Left colon (tissue), 2 donors: ENCODE measurements at regions not wholly inside any gene's neighbourhood (a gene's known extent, or its start where the extent isn't known, plus 50 kb on each side); places are given as distances from the start of the nearest gene placed in this dataset.

ENCODE experiments used
- ATAC-seq: fragments of 200-7000 bp; cut with Tn5 transposase; one replicate; pipeline ENCODE4 v1.9.1; 2020; ENCODE audit warnings: mild to moderate bottlenecking, moderate library complexity
- DNase-seq, 2 donors: peaks; one replicate each; pipeline ENCODE4 v3.0.0-alpha.2; 2020
- intact Hi-C, 2 donors: fragments of 100-400 bp; cut with DNase I in 1 of 2; cut with micrococcal nuclease in 1 of 2; formaldehyde crosslinking; loops; one replicate each; pipeline versions ENCODE4 v1.11.2 to v1.14.0; 2022; cut with DNase I, micrococcal nuclease
- donor health status: DM: no; HTN: no; CAD: no.
- donor health status: DM: yes; HTN: yes; CAD: no.

GRCh38 chr2:33848486-33848885 lies 249.4 kb upstream of the FAM98A start:
- ATAC-seq (no peak), DNase-seq (no peak)
- intact Hi-C loops, result no loop called here

DNA sequence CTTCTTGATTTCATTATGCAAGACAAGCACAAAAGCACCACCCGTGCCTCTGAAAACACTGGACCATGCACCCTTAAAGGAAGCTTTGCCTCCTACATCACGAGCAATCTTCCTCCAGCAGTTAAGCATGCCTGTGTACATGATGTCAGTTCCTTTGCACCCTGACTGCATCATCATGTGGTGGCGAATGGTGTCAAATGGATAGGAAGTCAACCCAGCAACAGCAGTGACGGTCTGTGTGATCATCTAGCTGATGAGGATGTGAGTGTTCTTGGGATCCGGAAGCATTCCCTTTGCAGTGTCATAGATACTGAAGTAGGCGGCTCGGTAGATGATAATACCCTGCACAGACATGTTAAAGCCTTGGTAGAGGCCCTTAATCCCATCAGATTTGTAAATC lies 240.7 kb upstream of the FAM98A start:
- intact Hi-C loops, result no loop called here
- ATAC-seq (no peak), DNase-seq (no peak)

DNA sequence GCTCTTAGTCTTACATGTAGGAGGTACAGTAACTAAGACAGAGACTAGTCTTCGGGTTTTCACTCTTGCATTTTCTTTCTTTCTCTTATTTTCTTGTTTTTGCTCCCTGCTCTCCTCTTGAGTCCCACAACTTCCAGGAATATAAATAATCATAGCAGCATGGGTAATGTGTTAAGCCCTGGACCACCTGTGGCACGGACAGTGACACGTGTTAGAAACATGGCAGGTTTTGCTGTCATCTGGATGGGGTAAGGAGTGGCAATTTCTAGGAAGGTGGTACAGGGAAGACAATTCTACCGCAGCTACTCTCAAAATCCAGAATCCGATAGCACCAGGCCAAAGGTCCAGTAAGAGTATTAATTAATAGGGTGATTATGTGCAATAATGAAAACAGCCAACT lies 237.5 kb upstream of the FAM98A start:
- ATAC-seq (no peak), DNase-seq (no peak)
- intact Hi-C loops, result no loop called here

GRCh38 chr2:33835911-33836310 lies 236.8 kb upstream of the FAM98A start:
- intact Hi-C loops, result no loop called here
- ATAC-seq (no peak), DNase-seq (no peak)

GRCh38 chr2:33822964-33823363 lies 223.9 kb upstream of the FAM98A start:
- ATAC-seq (no peak), DNase-seq (no peak)
- intact Hi-C loops, result no loop called here

DNA sequence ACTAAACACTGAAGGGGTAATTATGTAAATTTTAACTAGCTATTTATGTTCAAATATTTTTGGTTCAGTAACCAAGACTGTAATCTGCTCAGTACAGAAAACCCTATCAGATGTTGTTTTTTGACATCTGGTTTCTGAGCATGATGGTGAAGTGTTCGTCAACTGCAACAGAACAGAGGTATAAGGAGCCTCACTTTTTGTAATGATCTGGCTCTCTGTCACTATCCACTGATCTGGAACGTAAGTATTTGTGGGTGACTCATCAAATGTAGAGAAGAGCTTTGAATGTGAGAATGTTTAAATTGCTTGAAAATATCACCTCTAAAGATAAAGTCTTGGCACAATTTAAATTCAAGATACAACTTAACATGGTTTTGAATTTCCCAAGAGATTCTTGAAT lies 213.6 kb upstream of the FAM98A start:
- intact Hi-C loops, result no loop called here
- DNase-seq (no peak), ATAC-seq (no peak)

GRCh38 chr2:33810046-33810835 lies 211.1 kb upstream of the FAM98A start:
- ATAC-seq (no peak), DNase-seq (no peak)
- intact Hi-C loops, result no loop called here

DNA sequence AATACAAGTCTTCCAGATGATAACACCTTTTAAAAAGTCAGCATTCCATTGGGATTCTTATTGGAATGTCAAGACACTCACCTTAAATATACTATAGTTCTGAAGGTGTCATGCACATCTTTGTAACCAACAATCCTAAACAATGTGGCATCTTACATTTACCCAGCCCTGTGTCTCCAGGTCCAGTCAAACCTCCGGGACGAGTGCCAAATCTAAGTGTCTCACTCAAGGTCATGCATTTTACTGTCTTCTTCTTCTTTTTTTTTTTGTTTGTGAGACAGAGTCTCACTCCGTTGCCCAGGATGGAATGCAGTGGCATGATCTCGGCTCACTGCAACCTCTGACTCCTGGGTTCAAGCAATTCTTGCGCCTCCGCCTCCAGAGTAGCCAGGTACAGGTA lies 206.9 kb upstream of the FAM98A start:
- DNase-seq, result no peak
- intact Hi-C loops, result no loop called here
- ATAC-seq, result no peak

GRCh38 chr2:33804155-33804554 lies 205.1 kb upstream of the FAM98A start:
- ATAC-seq, result no peak
- no peak for DNase-seq
- intact Hi-C loops, result no loop called here

DNA sequence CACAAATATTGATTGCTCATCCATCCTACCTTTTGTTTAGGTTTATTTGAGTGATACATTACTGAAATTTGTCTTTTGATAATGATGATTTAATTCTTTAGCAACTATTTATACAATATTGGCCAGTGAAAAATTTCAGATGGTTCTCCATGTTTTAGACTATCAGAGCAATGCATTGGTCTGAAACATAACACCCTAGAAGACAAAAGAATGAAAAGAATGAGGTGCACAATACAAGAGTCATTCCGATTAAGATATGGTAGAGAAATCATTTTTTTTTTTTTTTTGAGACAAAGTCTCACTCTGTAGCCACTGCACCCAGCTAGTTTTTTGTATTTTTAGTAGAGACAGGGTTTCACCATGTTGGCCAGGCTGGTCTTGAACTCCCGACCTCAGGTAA lies 197.4 kb upstream of the FAM98A start:
- DNase-seq, result no peak
- intact Hi-C loops, result no loop called here
- ATAC-seq, result no peak

DNA sequence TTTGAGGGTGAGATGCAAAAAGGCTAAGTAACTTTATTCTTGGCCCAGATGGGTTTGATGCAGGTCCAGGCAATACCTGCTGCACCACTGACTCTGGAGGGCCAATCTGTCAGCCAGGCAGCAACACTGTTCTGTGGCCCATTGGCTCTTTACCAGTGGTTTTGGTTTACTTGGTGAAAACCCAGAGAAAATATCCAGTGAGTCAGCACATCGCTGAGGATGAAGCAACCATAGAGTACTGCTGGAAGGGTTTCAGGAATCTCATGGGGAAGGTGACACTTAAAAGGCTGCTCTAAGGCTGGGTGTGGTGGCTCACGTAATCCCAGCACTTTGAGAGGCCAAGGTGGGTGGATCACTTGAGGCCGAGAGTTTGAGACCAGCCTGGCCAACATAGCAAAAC lies 192.5 kb upstream of the FAM98A start:
- ATAC-seq (no peak), DNase-seq (no peak)
- intact Hi-C loops, result no loop called here

DNA sequence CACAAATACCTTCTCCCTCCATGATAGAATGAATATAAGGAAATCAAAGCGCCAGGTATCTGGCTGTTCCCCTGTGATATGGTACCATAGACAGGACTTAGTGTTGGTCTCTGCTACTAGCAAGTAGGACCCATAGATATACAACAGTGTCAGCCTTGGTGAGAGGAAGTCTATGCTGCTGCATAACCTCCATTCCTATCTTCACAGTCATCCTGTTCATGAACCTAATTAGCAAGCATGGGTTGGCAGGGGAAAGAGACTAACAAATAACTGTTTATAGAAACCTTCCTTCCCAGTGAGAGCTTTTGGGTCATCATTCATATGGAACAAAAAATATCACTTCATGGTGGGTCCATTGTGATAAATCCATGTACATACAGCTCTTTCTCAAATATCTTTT lies 188.9 kb upstream of the FAM98A start:
- DNase-seq (no peak), ATAC-seq (no peak)
- intact Hi-C loops, result no loop called here

DNA sequence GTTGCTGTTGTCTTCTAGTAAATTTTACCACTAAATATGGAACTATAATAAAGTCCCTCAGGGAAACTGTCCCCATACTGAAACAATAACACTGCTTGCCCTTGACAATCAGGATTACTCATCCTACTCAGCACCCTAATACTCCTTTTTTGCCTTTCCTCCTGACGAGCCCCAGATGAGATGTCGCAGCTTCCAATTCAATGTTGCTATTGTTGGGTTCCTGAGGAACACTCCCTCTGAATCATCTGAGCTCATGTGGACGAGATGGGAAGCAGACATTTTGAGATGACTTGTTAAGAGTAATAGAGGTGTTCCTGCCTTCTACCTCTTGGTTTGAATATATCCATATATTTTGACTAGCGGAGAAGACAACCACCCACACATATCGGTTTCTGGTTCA lies 187.8 kb upstream of the FAM98A start:
- ATAC-seq, result no peak
- no peak for DNase-seq
- intact Hi-C loops, result no loop called here

- intact Hi-C loops, result no loop called here
- DNase-seq (no peak), ATAC-seq (no peak)
Measured at GRCh38 chr2:33785201-33786106, 186.4 kb upstream of the FAM98A start.

DNA sequence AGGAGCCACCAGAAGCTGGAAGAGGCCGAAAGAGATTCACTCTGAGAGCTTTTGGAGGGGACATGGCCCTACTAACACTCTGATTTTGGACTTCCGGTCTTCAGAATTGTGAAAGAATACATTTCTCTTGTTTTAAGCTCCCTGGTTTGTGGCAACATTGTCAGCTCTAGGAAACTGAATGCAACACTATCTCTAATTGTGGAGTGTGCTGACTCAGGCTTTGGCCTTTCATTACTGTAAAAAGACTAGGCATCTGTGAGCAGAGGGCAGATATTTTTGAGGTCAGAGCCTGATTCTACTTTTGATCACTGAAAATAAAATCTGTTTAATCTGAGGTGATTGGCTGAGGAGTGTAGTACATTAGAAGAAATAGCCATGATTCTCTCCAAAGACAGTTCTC lies 185.4 kb upstream of the FAM98A start:
- no peak for ATAC-seq
- DNase-seq, result no peak
- intact Hi-C loops, result no loop called here

DNA sequence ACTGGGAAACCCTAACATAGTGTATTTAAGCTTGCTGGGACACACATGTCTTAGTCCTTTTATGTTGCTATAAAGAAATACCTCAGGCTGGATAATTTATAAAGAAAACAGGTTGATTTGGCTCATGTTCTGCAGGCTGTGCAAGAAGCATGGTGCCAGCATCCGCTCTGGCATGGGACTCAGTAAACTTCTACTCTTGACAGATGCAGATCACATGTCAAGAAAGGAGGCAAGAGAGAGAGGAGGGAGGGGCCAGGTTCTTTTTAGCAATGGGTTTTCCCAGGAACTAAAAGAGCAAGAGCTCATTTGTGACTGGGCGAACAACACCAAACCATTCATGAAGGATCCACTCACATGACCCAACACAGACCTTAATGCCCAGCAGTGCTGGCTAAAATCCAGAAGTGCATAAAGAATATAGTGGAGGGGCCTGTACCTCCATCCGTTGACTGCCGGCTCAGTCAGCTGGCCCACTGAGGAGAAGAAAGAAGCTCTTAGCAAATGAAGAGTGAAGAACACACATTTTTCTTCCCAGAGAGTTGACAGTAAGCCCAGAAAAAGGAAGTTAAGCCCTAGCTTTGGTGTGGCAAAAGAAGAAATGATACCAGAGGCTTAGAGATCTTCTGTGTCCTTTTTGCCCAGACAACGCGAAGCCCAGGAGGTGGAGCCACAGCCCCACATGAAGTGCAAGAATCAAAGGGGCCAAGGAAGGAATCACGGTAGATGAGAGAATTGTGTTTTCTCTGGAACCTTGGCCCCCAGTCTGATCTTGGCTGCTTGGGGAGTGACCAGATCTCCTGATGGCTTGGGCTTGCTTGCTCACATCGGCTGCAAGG lies 183.5 kb upstream of the FAM98A start:
- ATAC-seq (no peak), DNase-seq (no peak)
- intact Hi-C loops, result no loop called here

- DNase-seq (no peak), ATAC-seq (no peak)
- intact Hi-C loops, result no loop called here
Measured at GRCh38 chr2:33777786-33778185, 178.7 kb upstream of the FAM98A start.

DNA sequence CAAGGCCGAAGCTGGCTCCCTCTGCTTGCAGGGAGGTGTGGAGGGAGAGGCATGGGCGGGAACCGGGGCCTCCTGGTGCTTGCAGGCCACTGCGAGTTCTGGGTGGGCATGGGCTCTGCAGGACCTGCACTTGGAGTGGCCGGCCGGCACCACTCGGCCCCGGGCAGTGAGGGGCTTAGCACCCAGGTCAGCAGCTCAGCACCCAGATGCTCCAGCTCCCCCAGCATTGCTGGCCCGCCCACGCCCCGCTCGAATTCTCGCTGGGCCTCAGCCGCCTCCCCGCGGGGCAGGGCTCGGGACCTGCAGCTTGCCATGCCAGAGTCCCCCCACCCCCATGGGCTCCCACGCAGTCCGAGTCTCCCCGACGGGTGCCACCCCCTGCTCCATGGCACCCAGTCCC lies 176.2 kb upstream of the FAM98A start:
- no peak for ATAC-seq
- intact Hi-C loops, result no loop called here
- no peak for DNase-seq

DNA sequence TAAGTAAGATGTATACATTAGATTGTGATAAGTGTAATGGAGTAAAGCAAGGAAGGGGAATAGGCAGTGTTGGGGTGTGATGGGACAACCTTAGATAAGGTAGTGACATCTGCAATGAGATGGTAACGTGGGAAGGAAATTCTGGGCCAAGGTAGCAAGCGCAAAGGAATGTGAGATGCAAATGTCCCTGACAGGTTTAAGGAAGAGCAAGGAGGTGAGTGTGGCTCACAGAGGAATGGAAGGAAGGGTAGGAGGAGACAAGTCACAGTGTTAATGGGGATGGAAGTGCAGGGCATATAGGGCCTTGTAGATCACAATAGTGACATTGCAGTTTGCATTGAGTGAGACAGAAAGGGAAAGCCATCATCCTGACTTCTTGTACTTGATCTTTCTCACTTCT lies 170.9 kb upstream of the FAM98A start:
- no peak for DNase-seq
- ATAC-seq, result no peak
- intact Hi-C loops, result no loop called here

DNA sequence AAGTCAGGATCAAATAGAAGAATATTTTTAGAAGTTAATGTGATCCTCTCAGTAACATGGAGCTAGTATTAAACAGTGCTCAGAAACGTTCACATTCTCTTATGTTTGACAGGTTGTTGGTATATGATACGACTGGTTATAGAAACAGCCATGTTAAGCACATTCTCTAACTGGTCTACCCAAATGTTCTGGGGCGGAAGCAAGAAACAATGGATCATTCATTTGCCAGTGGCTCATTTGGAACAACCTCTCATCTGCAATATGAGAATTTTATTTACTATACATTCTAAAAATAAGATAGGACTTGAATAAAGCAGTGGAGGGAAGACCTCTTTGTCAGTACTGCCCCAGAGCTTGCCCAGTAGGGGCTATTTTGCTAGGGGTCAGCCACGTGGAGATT lies 167.1 kb upstream of the FAM98A start:
- DNase-seq (no peak), ATAC-seq (no peak)
- intact Hi-C loops, result no loop called here
